ENCODE measurements at regions not wholly inside any gene's neighbourhood (a gene's known extent, or its start where the extent isn't known, plus 50 kb on each side); places are given as distances from the start of the nearest gene placed in this dataset.

DNA sequence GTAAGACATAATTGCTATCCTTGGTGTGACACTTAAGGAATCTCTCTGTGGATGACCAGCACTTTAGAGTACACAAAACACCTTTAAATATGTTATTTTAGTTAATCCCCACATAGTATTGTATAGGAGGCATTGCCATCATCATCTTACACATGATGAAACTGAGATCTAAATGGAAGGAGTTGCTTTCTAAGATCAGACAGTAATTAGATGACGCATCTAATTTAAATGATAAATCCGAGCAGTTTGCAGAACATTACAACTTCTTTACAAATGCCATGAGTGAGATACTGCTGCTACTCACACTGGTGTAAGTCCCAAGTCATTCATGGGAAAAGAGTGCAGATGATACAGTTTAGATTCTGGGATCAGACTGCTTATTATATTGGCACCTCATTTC lies 431.9 kb downstream of the MFSD1 start:
- TF ChIP-seq EZH2 (IDR thresholded peaks at IDR 0.05) (no peak), FOXP2 (optimal IDR thresholded peaks at IDR 0.05; ENCODE audit: control extremely low read depth, extremely low read length, insufficient read depth) (no peak)

All from SK-N-MC (cell line).